H9 (cell line): ENCODE measurements at regions not wholly inside any gene's neighbourhood (a gene's known extent, or its start where the extent isn't known, plus 50 kb on each side); places are given as distances from the start of the nearest gene placed in this dataset.

ENCODE experiments used
- DNase-seq: peaks from one replicate; pipeline ENCODE4 v3.0.0-alpha.2; 2017
- H2AFZ ChIP-seq: one replicate; pipeline ENCODE4 v1.6.1; 2013; ENCODE audit warnings: mild to moderate bottlenecking, low read length, control low read depth, moderate library complexity
- H2AK5ac ChIP-seq: 2 replicates; pipeline ENCODE4 v1.6.1; 2013; ENCODE audit warnings: low read length, control low read depth, mixed read lengths; ENCODE audit not compliant: insufficient read length
- H2BK120ac ChIP-seq: one replicate; pipeline ENCODE4 v1.6.1; 2013; ENCODE audit warnings: low read depth, mild to moderate bottlenecking, low read length, control low read depth, inconsistent platforms; ENCODE audit not compliant: poor library complexity, severe bottlenecking
- H2BK12ac ChIP-seq: 2 replicates; pipeline ENCODE4 v1.6.1; 2013; ENCODE audit warnings: low read length, control low read depth, mixed read lengths, low read depth; ENCODE audit not compliant: insufficient read length
- H2BK15ac ChIP-seq: 2 replicates; pipeline ENCODE4 v1.6.1; 2013; ENCODE audit warnings: low read depth, low read length, control low read depth
- H2BK20ac ChIP-seq: one replicate; pipeline ENCODE4 v1.6.1; 2013; ENCODE audit warnings: low read depth, mild to moderate bottlenecking, low read length, control low read depth, inconsistent platforms; ENCODE audit not compliant: poor library complexity, severe bottlenecking
- H2BK5ac ChIP-seq: 2 replicates; pipeline ENCODE4 v1.6.1; 2013; ENCODE audit warnings: low read length, control low read depth, mixed read lengths; ENCODE audit not compliant: insufficient read length
- H3K14ac ChIP-seq: 2 replicates; pipeline ENCODE4 v1.6.1; 2013; ENCODE audit warnings: low read length, control low read depth; ENCODE audit not compliant: insufficient read depth
- H3K18ac ChIP-seq: 2 replicates; pipeline ENCODE4 v1.6.1; 2013; ENCODE audit warnings: low read depth, mild to moderate bottlenecking, mixed read lengths, low read length, control low read depth; ENCODE audit not compliant: insufficient read length
- H3K23ac ChIP-seq: 2 replicates; pipeline ENCODE4 v1.6.1; 2013; ENCODE audit warnings: low read length, control low read depth, mixed read lengths, low read depth; ENCODE audit not compliant: insufficient read length
- H3K23me2 ChIP-seq: 2 replicates; pipeline ENCODE4 v1.6.1; 2013; ENCODE audit warnings: low read depth, mild to moderate bottlenecking, mixed read lengths, low read length, control low read depth; ENCODE audit not compliant: insufficient read length, poor library complexity, severe bottlenecking
- H3K27ac ChIP-seq: 2 replicates; pipeline ENCODE4 v1.5.1; 2013; ENCODE audit warnings: low read length, control low read depth, mixed read lengths, low read depth; ENCODE audit not compliant: insufficient read length
- H3K27me3 ChIP-seq: 2 replicates; pipeline ENCODE4 v1.6.1; 2013; ENCODE audit warnings: low read length, control low read depth, inconsistent platforms; ENCODE audit not compliant: insufficient read depth
- H3K4ac ChIP-seq: 2 replicates; pipeline ENCODE4 v1.6.1; 2013; ENCODE audit warnings: low read depth, mild to moderate bottlenecking, control low read depth, inconsistent platforms, low read length, moderate library complexity
- H3K4me1 ChIP-seq: 2 replicates; pipeline ENCODE4 v1.6.1; 2013; ENCODE audit warnings: low read length, control low read depth, inconsistent platforms; ENCODE audit not compliant: insufficient read depth
- H3K4me2 ChIP-seq: 2 replicates; pipeline ENCODE4 v1.6.1; 2013; ENCODE audit warnings: low read length, control low read depth, mixed read lengths; ENCODE audit not compliant: insufficient read length, insufficient read depth
- H3K56ac ChIP-seq: 2 replicates; pipeline ENCODE4 v1.6.1; 2013; ENCODE audit warnings: low read depth, mild to moderate bottlenecking, mixed read lengths, low read length, control low read depth; ENCODE audit not compliant: insufficient read length
- H3K79me1 ChIP-seq: 2 replicates; pipeline ENCODE4 v1.6.1; 2013; ENCODE audit warnings: low read depth, mild to moderate bottlenecking, moderate library complexity, low read length, control low read depth, inconsistent platforms; ENCODE audit not compliant: insufficient read depth, poor library complexity, severe bottlenecking
- H3K79me2 ChIP-seq: 2 replicates; pipeline ENCODE4 v1.6.1; 2013; ENCODE audit warnings: low read length, control low read depth, inconsistent platforms; ENCODE audit not compliant: insufficient read depth
- H3K9ac ChIP-seq: 2 replicates; pipeline ENCODE4 v1.6.1; 2013; ENCODE audit warnings: low read length, control low read depth, mixed read lengths; ENCODE audit not compliant: insufficient read length; ENCODE audit errors: extremely low read depth
- H3K9me3 ChIP-seq: one replicate; pipeline ENCODE4 v1.6.1; 2013; ENCODE audit warnings: low read depth, low read length, inconsistent platforms; ENCODE audit not compliant: control insufficient read depth
- H3T11ph ChIP-seq: one replicate; pipeline ENCODE4 v1.6.1; 2013; ENCODE audit warnings: mild to moderate bottlenecking, low read length, control low read depth, inconsistent platforms
- H4K20me1 ChIP-seq: one replicate; pipeline ENCODE4 v1.6.1; 2013; ENCODE audit not compliant: control insufficient read depth, insufficient read length, insufficient read depth
- H4K5ac ChIP-seq: 2 replicates; pipeline ENCODE4 v1.6.1; 2013; ENCODE audit warnings: low read depth, mild to moderate bottlenecking, mixed read lengths, low read length, control low read depth; ENCODE audit not compliant: insufficient read length
- H4K8ac ChIP-seq: replicated peaks from 2 replicates; pipeline ENCODE4 v1.6.1; 2013; ENCODE audit warnings: low read length, control low read depth, mixed read lengths, low read depth; ENCODE audit not compliant: insufficient read length
- H4K91ac ChIP-seq: 2 replicates; pipeline ENCODE4 v1.6.1; 2013; ENCODE audit warnings: low read depth, mild to moderate bottlenecking, moderate library complexity, mixed read lengths, low read length, control low read depth; ENCODE audit not compliant: insufficient read length
- H3K27ac Mint-ChIP-seq, 3 experiments: 2 replicates in 2 of 3; 3 replicates in 1 of 3; pipeline ENCODE4 v1.8.0; 2020 to 2021; ENCODE audit warnings: mixed read lengths in 3 of 3, mild to moderate bottlenecking in 1 of 3, moderate library complexity in 1 of 3
- H3K27me3 Mint-ChIP-seq: 2 replicates; pipeline ENCODE4 v1.8.0; 2021; ENCODE audit warnings: low read depth, mild to moderate bottlenecking, moderate library complexity, mixed read lengths
- H3K36me3 Mint-ChIP-seq, 3 experiments: 2 replicates in 2 of 3; 3 replicates in 1 of 3; pipeline ENCODE4 v1.8.0; 2020 to 2021; ENCODE audit warnings: low read depth in 3 of 3, mixed read lengths in 3 of 3; ENCODE audit not compliant: insufficient read depth in 1 of 3
- H3K4me1 Mint-ChIP-seq, 2 experiments: 2 replicates each; pipeline ENCODE4 v1.8.0; 2020; ENCODE audit warnings: mixed read lengths in 2 of 2
- H3K4me3 Mint-ChIP-seq, 2 experiments: 2 replicates in 1 of 2; 3 replicates in 1 of 2; pipeline ENCODE4 v1.8.0; 2020 to 2021; ENCODE audit warnings: mild to moderate bottlenecking in 2 of 2, mixed read lengths in 2 of 2, moderate library complexity in 1 of 2
- H3K9me3 Mint-ChIP-seq, 2 experiments: 2 replicates in 1 of 2; 3 replicates in 1 of 2; pipeline ENCODE4 v1.8.0; 2020; ENCODE audit warnings: mild to moderate bottlenecking in 2 of 2, mixed read lengths in 2 of 2, moderate library complexity in 1 of 2
- CTCF ChIP-seq: fragments of 200-600 bp; sonication (generic); conservative IDR thresholded peaks from 3 replicates; pipeline ENCODE4 v1.8.0; 2021; ENCODE audit warnings: antibody characterized with exemption, mild to moderate bottlenecking
- WGBS: extraction: QIAGEN DNeasy Blood & Tissue Kit; methylation state at CpG from one replicate; pipeline ENCODE4 v1.1.7; 2013; ENCODE audit warnings: missing lambda C conversion rate, low lambda C conversion rate, mixed read lengths; ENCODE audit not compliant: insufficient read length; ENCODE audit errors: extremely low coverage; 5-methylcytosine and 5-hydroxymethylcytosine counted together

DNA sequence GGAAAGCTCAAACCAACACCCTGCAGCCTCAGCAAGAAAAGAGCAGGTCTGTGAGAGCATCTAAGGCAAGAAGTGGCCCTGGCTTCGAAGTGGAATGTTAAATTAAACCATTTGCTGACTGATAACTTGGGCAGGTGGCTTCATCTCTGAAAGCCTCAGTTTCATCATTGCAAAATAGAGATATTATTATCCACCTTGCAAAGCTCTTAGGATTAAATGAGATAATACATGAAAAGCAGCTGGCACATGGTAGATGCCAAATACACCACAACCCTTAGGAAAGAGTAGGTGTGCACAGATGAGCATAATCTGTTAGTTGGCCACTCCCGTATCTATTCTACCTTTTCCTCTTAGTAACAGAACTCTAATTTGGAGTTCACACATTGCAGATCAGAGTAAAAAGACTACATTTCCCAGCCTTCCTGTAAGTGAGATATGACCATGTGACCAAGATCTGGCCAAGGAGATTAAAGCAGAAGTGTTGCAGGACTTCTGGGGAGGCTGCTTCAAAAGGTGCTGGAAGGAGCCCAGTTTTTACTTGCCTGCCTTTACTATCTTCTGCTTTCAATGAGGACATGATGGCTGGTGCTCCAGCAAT is 288.7 kb downstream of the SOX9 start:
- no peak overlapping the region for H3K4me2 ChIP-seq
- H3K9ac ChIP-seq: no peak overlapping the region
- H3K9me3 ChIP-seq: no peaks in the 10 kb centered on the region
- Mint-ChIP-seq H3K36me3 (no peaks in the 10 kb centered on the region; a peak in 2 of 7 replicates), H3K27me3 (peaks cover 56% of the 10 kb centered on the region), H3K27ac (no peak overlapping the region), H3K4me1 (peaks cover 13 to 19% of the 10 kb centered on the region in 2 experiments), H3K9me3 (no peaks in the 10 kb centered on the region; a peak in 3 of 5 replicates), H3K4me3 (no peak overlapping the region)
- H3K14ac ChIP-seq: no peak overlapping the region
- H4K8ac ChIP-seq: no peak overlapping the region
- H3K56ac ChIP-seq: no peak overlapping the region
- H3K23me2 ChIP-seq: no peaks in the 10 kb centered on the region
- no peak overlapping the region for H3K27ac ChIP-seq
- no CpG with 5 or more reads among the region's 2 CpGs for WGBS
- DNase-seq: no peak
- H2BK20ac ChIP-seq: no peak overlapping the region
- H2BK120ac ChIP-seq: no peak overlapping the region
- no peak overlapping the region for H4K91ac ChIP-seq
- H3K23ac ChIP-seq: no peak overlapping the region
- TF ChIP-seq CTCF: no peak
- H3T11ph ChIP-seq: no peak overlapping the region
- H2AFZ ChIP-seq: no peak overlapping the region
- H3K4ac ChIP-seq: no peak overlapping the region
- no peaks in the 10 kb centered on the region for H4K20me1 ChIP-seq
- no peak overlapping the region for H2BK12ac ChIP-seq
- H3K18ac ChIP-seq: no peak overlapping the region
- no peaks in the 10 kb centered on the region for H3K79me2 ChIP-seq
- H2BK15ac ChIP-seq: no peak overlapping the region
- no peak overlapping the region for H2AK5ac ChIP-seq
- H3K27me3 ChIP-seq: peaks cover 40% of the 10 kb centered on the region; the same call in 1 of the 2 replicates
- no peak overlapping the region for H2BK5ac ChIP-seq
- H3K79me1 ChIP-seq: no peaks in the 10 kb centered on the region
- no peak overlapping the region for H4K5ac ChIP-seq
- peaks cover 3% of the 10 kb centered on the region; the same call in 1 of the 2 replicates for H3K4me1 ChIP-seq
